ENCODE measurements at regions not wholly inside any gene's neighbourhood (a gene's known extent, or its start where the extent isn't known, plus 50 kb on each side); places are given as distances from the start of the nearest gene placed in this dataset.

- no peak for DNase-seq (ENCODE audit: low spot score)
Observed at GRCh38 chr2:188720811-188721605, 253.2 kb upstream of the COL3A1 start.

DNA sequence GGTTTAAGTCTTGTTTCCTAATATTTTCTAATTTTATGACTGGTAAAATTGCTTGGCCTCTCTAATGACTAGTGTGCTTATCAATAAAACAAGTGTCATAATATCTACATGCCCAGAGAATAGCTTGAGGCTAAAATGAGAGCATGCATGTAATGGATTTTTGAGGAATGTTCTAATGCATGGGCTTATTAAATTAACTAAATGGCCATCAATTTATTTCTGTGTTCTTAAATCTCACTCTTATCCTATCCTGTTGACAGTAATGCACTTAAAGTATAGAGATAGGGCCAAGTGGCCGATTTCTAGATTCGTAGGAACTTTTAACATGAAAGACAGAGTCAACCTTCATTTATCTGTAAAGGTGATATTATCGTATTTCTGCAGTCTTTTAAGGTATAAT lies 252.4 kb upstream of the COL3A1 start:
- no peak for DNase-seq (ENCODE audit: low spot score)

GRCh38 chr2:188725746-188726360 lies 248.3 kb upstream of the COL3A1 start:
- DNase-seq (ENCODE audit: low spot score): no peak

GRCh38 chr2:188726626-188727247 lies 247.4 kb upstream of the COL3A1 start:
- no peak for DNase-seq (ENCODE audit: low spot score)

GRCh38 chr2:188727846-188728245 lies 246.3 kb upstream of the COL3A1 start:
- no peak for DNase-seq (ENCODE audit: low spot score)

DNA sequence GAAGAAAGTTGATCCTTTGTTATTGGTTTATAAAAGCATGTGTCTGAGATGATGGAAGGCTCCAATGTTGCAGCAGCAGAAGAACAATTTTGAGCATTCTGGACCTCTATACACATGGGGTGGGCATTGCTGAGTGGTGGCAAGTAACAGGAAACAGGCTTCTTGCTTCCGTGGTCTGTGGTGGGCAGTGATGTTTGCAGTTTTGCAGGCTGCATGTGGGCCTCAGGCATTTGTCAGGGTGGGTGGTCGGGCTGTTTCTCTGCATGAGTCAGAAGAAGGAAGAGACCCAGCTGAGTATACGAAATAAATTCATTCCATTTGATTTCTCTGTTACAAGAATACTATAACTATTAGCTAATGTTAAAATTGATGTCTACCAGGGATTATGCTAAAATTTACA lies 239.5 kb upstream of the COL3A1 start:
- no peak for DNase-seq (ENCODE audit: low spot score)

- no peak for DNase-seq (ENCODE audit: low spot score)
Observed at GRCh38 chr2:188746727-188747126, 227.4 kb upstream of the COL3A1 start.

GRCh38 chr2:188751816-188752215 lies 222.4 kb upstream of the COL3A1 start:
- no peak for DNase-seq (ENCODE audit: low spot score)

GRCh38 chr2:188752311-188752710 lies 221.9 kb upstream of the COL3A1 start:
- DNase-seq (ENCODE audit: low spot score): no peak

DNA sequence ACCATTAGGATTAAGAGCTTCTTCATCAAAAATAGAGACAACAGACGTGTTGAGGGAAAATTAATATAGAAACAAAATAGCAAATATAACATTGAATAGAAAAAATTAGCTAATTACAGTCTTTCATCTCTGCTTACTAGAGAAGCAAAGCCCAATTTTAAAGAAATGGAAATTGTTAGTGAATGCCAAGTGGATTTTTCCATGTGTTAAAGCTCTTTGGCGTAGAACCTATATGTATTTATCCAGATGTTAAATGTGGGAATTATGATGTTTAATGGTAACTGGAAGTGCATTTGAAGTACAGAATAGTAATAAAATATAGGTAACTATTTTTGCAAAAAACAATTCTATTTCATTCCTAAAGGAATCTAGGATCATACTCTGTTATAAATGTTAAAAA lies 212.0 kb upstream of the COL3A1 start:
- no peak for DNase-seq (ENCODE audit: low spot score)

DNA sequence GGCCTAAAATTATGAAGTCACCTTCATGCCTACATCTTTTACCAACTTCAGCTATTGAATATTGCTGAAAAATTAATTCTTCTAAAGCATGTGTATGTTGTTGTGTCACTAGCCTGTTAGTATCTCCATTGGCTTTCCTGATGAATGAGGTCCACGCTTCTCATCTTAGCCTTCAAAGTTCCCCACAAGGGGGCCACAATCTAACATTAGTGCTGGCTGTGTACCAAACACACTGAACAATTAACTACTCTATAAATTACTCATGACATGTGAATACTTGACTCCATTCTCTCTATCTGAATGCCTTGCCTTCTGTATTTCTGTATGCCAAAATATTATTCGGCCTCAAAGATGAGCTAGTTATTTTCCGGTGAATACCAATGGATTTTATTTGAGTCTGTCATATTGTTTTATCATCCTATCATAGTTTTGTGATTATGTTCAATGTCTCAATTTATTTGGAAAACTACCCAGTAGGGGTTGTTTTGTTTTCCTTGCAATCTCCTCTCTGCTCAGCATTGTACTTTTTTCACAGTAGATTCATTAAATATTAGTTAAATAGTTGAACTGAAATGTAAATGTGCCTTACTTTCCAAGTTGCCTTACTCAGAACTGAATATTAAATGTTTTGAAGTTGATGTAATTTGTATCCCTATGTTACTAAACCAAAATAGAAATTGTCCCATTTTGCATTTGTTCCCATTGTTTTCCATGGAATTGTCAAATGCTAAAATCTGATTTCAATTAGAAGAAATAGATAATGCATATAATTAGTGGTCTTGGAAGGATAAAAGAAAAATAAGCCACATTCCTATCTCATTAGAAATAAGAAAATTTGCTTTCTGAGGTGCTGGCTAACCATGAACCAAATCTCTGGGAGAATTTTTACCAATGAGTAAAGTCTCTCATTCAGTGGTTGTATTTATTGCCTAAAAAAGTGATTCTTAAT lies 208.4 kb upstream of the COL3A1 start:
- no peak for DNase-seq (ENCODE audit: low spot score)

GRCh38 chr2:188766471-188766856 lies 207.7 kb upstream of the COL3A1 start:
- DNase-seq (ENCODE audit: low spot score): no peak

- no peak for DNase-seq (ENCODE audit: low spot score)
Observed at GRCh38 chr2:188767176-188767575, 207.0 kb upstream of the COL3A1 start.

DNA sequence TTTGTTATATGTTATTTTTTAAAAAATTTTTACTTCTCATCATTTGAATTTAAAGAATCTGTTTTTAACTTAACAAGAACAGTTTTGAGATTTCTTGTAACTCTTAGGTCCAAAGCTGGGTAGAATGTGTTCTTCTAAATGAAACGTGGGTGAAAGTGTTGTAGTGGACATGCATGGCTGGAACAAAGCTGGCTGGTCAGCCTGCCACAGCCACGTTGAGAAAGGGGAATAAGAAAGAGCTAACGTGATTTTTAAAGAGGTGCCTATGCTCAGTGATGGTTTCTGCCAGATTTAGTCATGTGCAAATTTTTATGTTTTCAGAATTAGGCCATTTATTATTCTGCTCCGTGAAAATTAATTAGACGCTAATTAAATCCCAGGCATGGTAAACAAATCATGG lies 203.9 kb upstream of the COL3A1 start:
- DNase-seq (ENCODE audit: low spot score): no peak

- no peak for DNase-seq (ENCODE audit: low spot score)
Observed at GRCh38 chr2:188773075-188773474, 201.1 kb upstream of the COL3A1 start.

- DNase-seq (ENCODE audit: low spot score): no peak
Observed at GRCh38 chr2:188776634-188777033, 197.5 kb upstream of the COL3A1 start.

GRCh38 chr2:188784269-188784762 lies 189.9 kb upstream of the COL3A1 start:
- DNase-seq (ENCODE audit: low spot score): no peak

DNA sequence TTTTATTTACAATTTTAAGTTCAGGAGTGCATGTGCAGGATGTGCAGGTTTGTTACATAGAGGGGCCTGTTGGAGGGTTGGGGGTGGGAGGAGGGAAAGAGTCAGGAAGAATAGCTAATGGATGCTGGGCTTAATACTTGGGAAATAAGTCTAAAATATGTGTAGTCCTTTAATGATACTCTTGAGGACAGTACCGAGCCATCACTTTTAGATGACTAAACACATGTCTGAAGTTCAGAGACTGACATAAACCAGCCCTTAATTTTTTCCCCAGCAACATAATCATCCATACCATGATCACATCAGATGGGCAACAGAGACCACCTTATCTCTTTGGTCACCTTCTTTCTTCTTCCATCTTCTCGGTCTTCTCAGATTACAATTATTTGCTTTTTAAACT lies 189.1 kb upstream of the COL3A1 start:
- DNase-seq (ENCODE audit: low spot score): no peak

GRCh38 chr2:188785490-188785889 lies 188.7 kb upstream of the COL3A1 start:
- DNase-seq (ENCODE audit: low spot score): no peak

DNA sequence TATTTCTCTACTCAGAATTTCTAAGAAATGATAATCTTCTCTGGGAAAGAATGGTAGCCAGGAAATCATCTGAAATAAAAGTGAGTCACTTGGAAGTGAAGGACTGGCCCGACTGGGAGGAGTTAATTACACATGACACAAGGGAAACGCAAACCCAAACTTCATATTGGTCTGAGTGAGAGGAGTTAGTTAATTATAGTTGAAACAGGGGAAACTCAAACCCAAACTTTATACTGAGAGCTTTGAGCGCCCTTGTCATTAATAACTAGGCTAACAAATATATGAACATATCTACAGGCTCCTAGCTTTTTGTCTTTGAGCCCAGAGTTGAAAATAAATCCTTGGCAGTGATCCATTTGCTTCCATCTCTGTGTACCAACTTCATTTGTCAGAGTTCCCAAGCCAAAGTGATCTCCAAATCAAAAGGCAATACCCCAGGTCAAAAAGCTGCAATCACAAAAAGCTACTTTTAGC lies 187.8 kb upstream of the COL3A1 start:
- DNase-seq (ENCODE audit: low spot score): no peak

DNA sequence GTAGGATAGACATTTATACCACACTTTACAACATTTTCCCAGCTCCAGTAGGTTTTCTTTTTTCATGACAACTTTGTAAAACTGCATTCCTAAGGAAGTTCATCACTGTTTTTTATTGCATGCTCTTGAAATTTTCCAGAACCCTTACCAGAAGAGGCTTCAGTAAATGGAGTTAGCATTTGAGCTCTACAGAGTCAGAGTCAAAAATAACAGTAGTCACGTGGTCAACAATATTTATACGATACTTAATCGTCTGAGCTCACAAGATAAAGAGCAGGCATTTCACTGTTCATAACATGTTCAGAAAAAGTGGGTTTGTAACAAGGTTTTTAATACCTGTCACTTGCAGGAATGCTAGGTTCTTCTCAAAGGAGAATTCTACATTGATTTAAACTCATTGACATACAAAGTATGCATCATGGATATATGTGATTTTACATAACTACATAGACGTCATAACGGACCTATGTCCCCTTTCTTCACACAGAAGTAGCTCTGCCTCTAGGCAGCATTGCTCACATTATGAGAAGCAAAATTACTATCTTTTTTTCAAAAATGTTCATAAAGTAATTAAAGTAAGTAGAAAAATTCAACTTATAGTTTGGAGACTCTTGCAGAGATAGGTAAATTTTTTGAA lies 187.0 kb upstream of the COL3A1 start:
- DNase-seq (ENCODE audit: low spot score): no peak

Measured in Ammon's horn (tissue), 1 donor.